DOHH2 (cell line): ENCODE measurements at regions not wholly inside any gene's neighbourhood (a gene's known extent, or its start where the extent isn't known, plus 50 kb on each side); places are given as distances from the start of the nearest gene placed in this dataset.

Source experiments
- H3F3A ChIP-seq: fragments of 200-600 bp; sonication (generic), shearing (Covaris generic); 2 replicates; pipeline ENCODE4 v1.6.0; 2016; ENCODE audit warnings: antibody characterized with exemption, mild to moderate bottlenecking; ENCODE audit not compliant: control insufficient read depth, insufficient read depth
- H3K27ac ChIP-seq: fragments of 200-600 bp; sonication (generic); 2 replicates; pipeline ENCODE4 v1.5.1; 2014; ENCODE audit warnings: low read depth, mild to moderate bottlenecking, low read length, moderate library complexity
- H3K27me3 ChIP-seq: fragments of 200-600 bp; sonication (generic); 2 replicates; pipeline ENCODE4 v1.6.1; 2014; ENCODE audit warnings: mild to moderate bottlenecking, low read length, mixed read lengths; ENCODE audit not compliant: control insufficient read depth
- H3K36me3 ChIP-seq: fragments of 200-600 bp; sonication (generic); 2 replicates; pipeline ENCODE4 v1.6.1; 2014; ENCODE audit warnings: mild to moderate bottlenecking, low read length, moderate library complexity, mixed read lengths; ENCODE audit not compliant: control insufficient read depth
- H3K4me1 ChIP-seq: fragments of 200-600 bp; sonication (generic); 2 replicates; pipeline ENCODE4 v1.6.1; 2014; ENCODE audit warnings: mild to moderate bottlenecking, low read length, mixed read lengths; ENCODE audit not compliant: control insufficient read depth
- H3K4me2 ChIP-seq: fragments of 200-600 bp; sonication (generic); 2 replicates; pipeline ENCODE4 v1.6.0; 2014; ENCODE audit warnings: mild to moderate bottlenecking, low read length, moderate library complexity
- H3K4me3 ChIP-seq: fragments of 200-600 bp; sonication (generic); 2 replicates; pipeline ENCODE4 v1.5.1; 2014; ENCODE audit warnings: mild to moderate bottlenecking, low read length, mixed read lengths
- H3K79me2 ChIP-seq: fragments of 200-600 bp; sonication (generic); 2 replicates; pipeline ENCODE4 v1.6.1; 2014; ENCODE audit warnings: mild to moderate bottlenecking, low read length, mixed read lengths; ENCODE audit not compliant: control insufficient read depth
- H3K9me2 ChIP-seq: fragments of 200-600 bp; sonication (generic); replicated peaks from 2 replicates; pipeline ENCODE4 v1.6.1; 2014; ENCODE audit warnings: mild to moderate bottlenecking, low read length, mixed read lengths; ENCODE audit not compliant: control insufficient read depth
- H3K9me3 ChIP-seq: fragments of 200-600 bp; sonication (generic); 2 replicates; pipeline ENCODE4 v1.6.1; 2014; ENCODE audit warnings: antibody characterized with exemption, low read length, mixed read lengths; ENCODE audit not compliant: control insufficient read depth, insufficient read depth
- H4K20me1 ChIP-seq: fragments of 200-600 bp; sonication (generic); 2 replicates; pipeline ENCODE4 v1.6.0; 2014; ENCODE audit warnings: low read depth, mild to moderate bottlenecking, antibody characterized with exemption, low read length, moderate library complexity; ENCODE audit not compliant: control insufficient read depth, insufficient read depth
- CTCF ChIP-seq: fragments of 200-600 bp; sonication (generic); IDR thresholded peaks from one replicate; pipeline ENCODE4 v1.5.1; 2014; ENCODE audit warnings: antibody characterized with exemption, mild to moderate bottlenecking, low read depth, low read length; ENCODE audit not compliant: poor library complexity, severe bottlenecking
- EZH2phosphoT487 ChIP-seq: fragments of 200-600 bp; sonication (generic); IDR thresholded peaks from 2 replicates; pipeline ENCODE4 v1.6.1; 2017; ENCODE audit warnings: borderline replicate concordance, mild to moderate bottlenecking, antibody characterized with exemption, low read length, moderate library complexity, mixed read lengths

GRCh38 chr20:19928328-19929011 is 88.7 kb upstream of the NAA20 start:
- H3K27me3 ChIP-seq, result no peaks in the 10 kb centered on the region
- H3K36me3 ChIP-seq, result no peaks in the 10 kb centered on the region
- H3K4me2 ChIP-seq, result no peak overlapping the region
- no peaks in the 10 kb centered on the region for H4K20me1 ChIP-seq
- H3K4me1 ChIP-seq, result no peaks in the 10 kb centered on the region
- H3K27ac ChIP-seq, result no peak overlapping the region
- H3K9me3 ChIP-seq, result no peaks in the 10 kb centered on the region
- no peaks in the 10 kb centered on the region for H3K79me2 ChIP-seq
- no peaks in the 10 kb centered on the region for H3F3A ChIP-seq
- H3K9me2 ChIP-seq, result no peaks in the 10 kb centered on the region
- H3K4me3 ChIP-seq, result no peak overlapping the region
- TF ChIP-seq CTCF (no peak), EZH2phosphoT487 (no peak)

GRCh38 chr20:19929012-19929360 is 88.2 kb upstream of the NAA20 start:
- H3K27ac ChIP-seq, result no peak overlapping the region
- no peak for TF ChIP-seq CTCF
- no peak for TF ChIP-seq EZH2phosphoT487

GRCh38 chr20:19929481-19930145 is 87.5 kb upstream of the NAA20 start:
- Histone ChIP-seq H3K9me2 (no peaks in the 10 kb centered on the region), H4K20me1 (no peaks in the 10 kb centered on the region), H3K79me2 (no peaks in the 10 kb centered on the region), H3K4me3 (no peak overlapping the region), H3K9me3 (no peaks in the 10 kb centered on the region), H3K36me3 (no peaks in the 10 kb centered on the region), H3K4me2 (no peak overlapping the region), H3K4me1 (peaks cover under 1% of the 10 kb centered on the region; the same call in 1 of the 2 replicates), H3F3A (no peaks in the 10 kb centered on the region), H3K27ac (no peak overlapping the region), H3K27me3 (no peaks in the 10 kb centered on the region)
- TF ChIP-seq CTCF (no peak), EZH2phosphoT487 (no peak)

More at GRCh38 chr20:19929012-19929360, 88.2 kb upstream of the NAA20 start:
- Histone ChIP-seq H3K4me2 (no peak overlapping the region), H3K4me3 (no peak overlapping the region), H3K9me3 (no peaks in the 10 kb centered on the region), H4K20me1 (no peaks in the 10 kb centered on the region), H3K36me3 (no peaks in the 10 kb centered on the region), H3K27me3 (no peaks in the 10 kb centered on the region), H3K79me2 (no peaks in the 10 kb centered on the region), H3F3A (no peaks in the 10 kb centered on the region), H3K4me1 (no peaks in the 10 kb centered on the region), H3K9me2 (no peaks in the 10 kb centered on the region)
